ENCODE measurements at regions not wholly inside any gene's neighbourhood (a gene's known extent, or its start where the extent isn't known, plus 50 kb on each side); places are given as distances from the start of the nearest gene placed in this dataset.

GRCh38 chr2:120452131-120452530 lies 106.2 kb downstream of the INHBB start:
- TF ChIP-seq CTCF (IDR thresholded peaks at IDR 0.05) (no peak), POLR2A (IDR thresholded peaks at IDR 0.05) (no peak)
